Epithelial cell of proximal tubule (primary cell): ENCODE measurements at regions not wholly inside any gene's neighbourhood (a gene's known extent, or its start where the extent isn't known, plus 50 kb on each side); places are given as distances from the start of the nearest gene placed in this dataset.

Source experiments
- DNase-seq: peaks from one replicate; pipeline ENCODE4 v3.0.0-alpha.2; 2011; ENCODE audit warnings: low read depth
- H3K4me3 ChIP-seq: 2 replicates; pipeline ENCODE4 v1.5.1; 2011; ENCODE audit warnings: low read depth, mild to moderate bottlenecking, low read length
- TF ChIP-seq, protein P1 (sequence below): conservative IDR thresholded peaks from 2 replicates; pipeline ENCODE4 v1.5.1; 2012; ENCODE audit warnings: low read depth, mild to moderate bottlenecking, low read length

DNA sequence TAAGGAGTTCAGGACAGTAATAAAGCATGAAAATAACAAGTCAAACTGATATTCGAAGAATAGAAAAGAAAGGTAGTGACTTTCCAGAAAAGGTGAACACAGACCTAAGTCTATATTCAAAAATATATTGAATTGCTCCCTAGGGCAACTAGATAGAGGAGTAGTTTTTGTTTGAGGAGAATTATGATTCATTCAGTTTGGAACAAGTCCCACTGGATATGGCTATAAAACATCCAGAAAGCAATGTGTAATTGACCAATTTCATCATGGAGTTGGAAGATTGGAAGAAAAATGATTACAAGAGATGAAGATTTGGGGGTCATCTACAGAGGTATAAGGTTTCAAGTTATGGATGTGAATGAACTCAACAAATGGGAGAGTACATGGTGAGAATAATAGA lies 117.5 kb upstream of the ZNF462 start:
- TF ChIP-seq, protein P1, sequence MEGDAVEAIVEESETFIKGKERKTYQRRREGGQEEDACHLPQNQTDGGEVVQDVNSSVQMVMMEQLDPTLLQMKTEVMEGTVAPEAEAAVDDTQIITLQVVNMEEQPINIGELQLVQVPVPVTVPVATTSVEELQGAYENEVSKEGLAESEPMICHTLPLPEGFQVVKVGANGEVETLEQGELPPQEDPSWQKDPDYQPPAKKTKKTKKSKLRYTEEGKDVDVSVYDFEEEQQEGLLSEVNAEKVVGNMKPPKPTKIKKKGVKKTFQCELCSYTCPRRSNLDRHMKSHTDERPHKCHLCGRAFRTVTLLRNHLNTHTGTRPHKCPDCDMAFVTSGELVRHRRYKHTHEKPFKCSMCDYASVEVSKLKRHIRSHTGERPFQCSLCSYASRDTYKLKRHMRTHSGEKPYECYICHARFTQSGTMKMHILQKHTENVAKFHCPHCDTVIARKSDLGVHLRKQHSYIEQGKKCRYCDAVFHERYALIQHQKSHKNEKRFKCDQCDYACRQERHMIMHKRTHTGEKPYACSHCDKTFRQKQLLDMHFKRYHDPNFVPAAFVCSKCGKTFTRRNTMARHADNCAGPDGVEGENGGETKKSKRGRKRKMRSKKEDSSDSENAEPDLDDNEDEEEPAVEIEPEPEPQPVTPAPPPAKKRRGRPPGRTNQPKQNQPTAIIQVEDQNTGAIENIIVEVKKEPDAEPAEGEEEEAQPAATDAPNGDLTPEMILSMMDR: no peak
- no peak for DNase-seq
- H3K4me3 ChIP-seq: no peak overlapping the region

DNA sequence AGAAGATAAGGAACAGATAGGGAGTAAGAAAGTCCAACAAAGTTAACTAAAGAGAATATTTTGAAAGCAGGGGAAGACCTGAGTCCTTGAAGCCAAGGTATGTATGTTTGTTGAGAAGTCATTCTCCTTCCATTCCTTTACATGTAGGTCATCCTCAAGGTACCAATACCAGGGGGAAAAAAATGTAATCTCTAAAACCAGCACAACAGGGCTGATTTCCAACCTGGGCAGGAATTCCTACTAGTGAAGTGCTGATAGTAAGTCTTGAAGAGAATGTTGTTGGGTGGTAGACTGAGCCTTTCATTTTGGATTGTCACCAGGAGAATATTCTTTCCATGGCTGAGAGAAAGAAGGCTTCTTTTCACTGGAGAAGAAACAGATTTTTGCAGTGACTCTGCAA lies 117.1 kb upstream of the ZNF462 start:
- DNase-seq: no peak
- no peak overlapping the region for H3K4me3 ChIP-seq
- TF ChIP-seq, protein P1: no peak

DNA sequence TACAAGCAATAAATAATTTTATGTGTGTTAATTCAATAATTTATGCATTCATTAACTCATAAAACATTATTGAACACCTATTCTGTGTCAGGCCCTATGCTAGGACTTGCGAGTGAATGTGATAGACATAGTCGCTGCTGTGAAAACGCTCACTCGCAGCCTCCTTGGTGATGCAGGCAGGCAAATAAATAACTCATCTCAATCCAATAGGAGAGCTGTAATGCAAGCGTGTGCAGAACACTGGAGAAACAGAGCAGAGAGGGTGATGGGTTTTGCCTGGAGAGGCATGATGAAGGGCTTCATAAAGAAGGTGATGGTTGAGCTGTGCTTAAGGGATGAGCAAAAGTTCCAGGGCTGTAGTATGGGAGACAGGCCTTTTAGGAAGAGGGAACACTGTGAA lies 111.3 kb upstream of the ZNF462 start:
- no peak for DNase-seq
- TF ChIP-seq, protein P1: no peak
- H3K4me3 ChIP-seq: no peak overlapping the region

DNA sequence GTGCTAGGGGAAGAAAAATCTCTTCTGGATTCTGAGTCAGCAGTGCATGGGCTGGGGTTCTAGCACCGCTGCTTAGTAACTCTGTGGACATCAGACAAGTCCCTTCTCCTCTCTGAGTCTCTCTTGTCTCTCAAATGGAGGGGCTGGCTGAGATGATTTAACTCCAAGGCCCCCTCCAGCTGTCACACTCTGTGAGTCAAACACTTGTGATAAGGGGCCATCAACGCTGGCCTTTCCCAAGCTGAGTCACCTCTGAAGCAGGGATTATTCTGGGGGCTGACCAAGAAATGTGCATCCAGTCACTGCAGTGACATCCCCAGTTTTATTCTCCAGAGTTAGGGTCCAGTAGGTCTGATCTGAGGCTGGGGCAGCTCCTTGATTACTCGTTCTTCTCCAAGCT lies 110.4 kb upstream of the ZNF462 start:
- TF ChIP-seq, protein P1: no peak
- no peak for DNase-seq
- H3K4me3 ChIP-seq: no peak overlapping the region

DNA sequence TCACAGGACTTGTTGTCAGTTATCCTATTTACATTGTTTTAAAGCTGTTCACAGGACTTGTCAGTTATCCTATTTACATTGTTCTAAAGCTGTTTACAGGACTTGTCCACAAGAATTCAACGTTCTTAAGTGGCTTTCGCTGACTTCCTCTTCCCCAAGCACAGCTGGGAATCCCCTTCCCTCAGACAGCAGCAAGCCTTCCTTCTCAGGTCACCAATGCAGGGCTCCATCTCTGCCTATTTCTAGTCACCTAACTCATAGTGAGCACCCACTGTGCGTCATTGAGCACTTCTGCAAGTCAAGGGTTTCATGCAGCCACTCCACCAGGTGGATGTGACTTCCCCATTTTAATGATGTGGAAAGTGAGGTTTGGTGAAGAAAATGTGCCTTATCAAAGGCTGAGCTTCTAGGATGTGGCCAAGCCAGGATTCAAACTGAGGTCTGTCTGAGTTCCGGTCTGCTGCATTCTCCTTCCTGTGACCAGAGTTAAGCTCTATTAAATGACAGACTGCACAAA lies 109.8 kb upstream of the ZNF462 start:
- TF ChIP-seq, protein P1: no peak
- H3K4me3 ChIP-seq: no peak overlapping the region
- DNase-seq: no peak

DNA sequence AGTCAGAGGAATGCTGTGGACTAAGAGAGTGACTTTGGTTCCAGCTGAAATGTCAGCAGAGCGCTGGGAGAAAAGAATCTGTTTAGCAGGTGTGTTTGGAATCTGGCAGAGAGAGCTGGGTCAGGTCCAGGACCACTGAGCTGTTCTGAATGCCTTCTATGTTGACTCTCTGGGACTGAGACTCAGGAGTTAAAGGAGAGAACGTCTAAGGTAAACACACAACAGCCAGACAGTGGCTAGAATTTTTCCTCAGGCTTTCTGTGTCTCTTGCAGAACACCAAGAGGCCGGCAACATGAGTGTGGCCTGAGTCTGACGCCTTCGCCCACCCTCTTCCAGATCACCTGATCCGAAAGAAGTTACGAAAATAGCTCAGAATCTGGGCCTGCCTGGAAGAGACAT lies 107.2 kb upstream of the ZNF462 start:
- H3K4me3 ChIP-seq: no peak overlapping the region
- peak; percentile 33 for DNase-seq
- TF ChIP-seq, protein P1: no peak

DNA sequence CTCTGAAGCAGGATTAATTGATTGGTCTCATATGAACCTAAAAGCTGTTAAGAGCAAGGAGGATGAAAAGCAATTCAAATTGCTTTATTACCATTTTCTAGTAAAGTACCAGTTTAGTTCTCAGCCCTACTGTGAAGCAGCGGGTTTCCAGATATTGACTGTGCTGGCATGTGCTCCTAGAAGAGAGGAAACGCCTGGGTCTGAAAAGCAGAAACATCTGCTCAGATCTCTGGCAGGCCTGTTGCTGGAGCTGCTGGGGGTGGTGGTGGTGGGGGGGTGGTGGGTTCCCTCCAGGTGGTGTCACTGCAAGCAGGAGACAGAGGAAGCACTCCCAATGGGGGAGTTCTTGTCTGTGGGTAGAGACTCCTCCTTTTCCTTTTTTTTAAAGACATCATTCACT lies 105.5 kb upstream of the ZNF462 start:
- DNase-seq: no peak
- H3K4me3 ChIP-seq: no peak overlapping the region
- TF ChIP-seq, protein P1: no peak
